GM19240 (cell line): ENCODE measurements at regions not wholly inside any gene's neighbourhood (a gene's known extent, or its start where the extent isn't known, plus 50 kb on each side); places are given as distances from the start of the nearest gene placed in this dataset.

Experiments
- DNase-seq: peaks from one replicate; pipeline ENCODE4 v3.0.0; 2011; ENCODE audit warnings: low spot score; ENCODE audit not compliant: insufficient read length

GRCh38 chr13:105406551-105406950 lies 1128.9 kb downstream of the EFNB2 start:
- no peak for DNase-seq

GRCh38 chr13:105403086-105403485 lies 1132.4 kb downstream of the EFNB2 start:
- DNase-seq, result no peak

- no peak for DNase-seq
Observed at GRCh38 chr13:105395041-105395440, 1140.4 kb downstream of the EFNB2 start.

- DNase-seq, result no peak
Observed at GRCh38 chr13:105389373-105389772, 1146.1 kb downstream of the EFNB2 start.

- no peak for DNase-seq
Observed at GRCh38 chr13:105377452-105377851, 1158.0 kb downstream of the EFNB2 start.

- no peak for DNase-seq
Observed at GRCh38 chr13:105370011-105370650, 1165.3 kb downstream of the EFNB2 start.

GRCh38 chr13:105368781-105369180 lies 1166.7 kb downstream of the EFNB2 start:
- no peak for DNase-seq

- DNase-seq, result no peak
Observed at GRCh38 chr13:105365831-105366230, 1169.6 kb downstream of the EFNB2 start.

- DNase-seq, result no peak
Observed at GRCh38 chr13:105365021-105365550, 1170.4 kb downstream of the EFNB2 start.

GRCh38 chr13:105364191-105364590 lies 1171.3 kb downstream of the EFNB2 start:
- no peak for DNase-seq

GRCh38 chr13:105363261-105364190 lies 1171.9 kb downstream of the EFNB2 start:
- DNase-seq, result no peak

- DNase-seq, result no peak
Observed at GRCh38 chr13:105353654-105354053, 1181.8 kb downstream of the EFNB2 start.

- DNase-seq, result no peak
Observed at GRCh38 chr13:105349082-105349723, 1186.3 kb downstream of the EFNB2 start.

- no peak for DNase-seq
Observed at GRCh38 chr13:105346141-105346775, 1189.2 kb downstream of the EFNB2 start.

GRCh38 chr13:105345730-105346129 lies 1189.7 kb downstream of the EFNB2 start:
- no peak for DNase-seq

- no peak for DNase-seq
Observed at GRCh38 chr13:105345131-105345530, 1190.3 kb downstream of the EFNB2 start.

- DNase-seq, result no peak
Observed at GRCh38 chr13:105343134-105343806, 1192.2 kb downstream of the EFNB2 start.

- DNase-seq, result no peak
Observed at GRCh38 chr13:105342281-105342820, 1193.1 kb downstream of the EFNB2 start.

GRCh38 chr13:105341758-105342157 lies 1193.7 kb downstream of the EFNB2 start:
- DNase-seq, result no peak

GRCh38 chr13:105341256-105341655 lies 1194.2 kb downstream of the EFNB2 start:
- DNase-seq, result no peak
